ENCODE measurements at regions not wholly inside any gene's neighbourhood (a gene's known extent, or its start where the extent isn't known, plus 50 kb on each side); places are given as distances from the start of the nearest gene placed in this dataset.

DNA sequence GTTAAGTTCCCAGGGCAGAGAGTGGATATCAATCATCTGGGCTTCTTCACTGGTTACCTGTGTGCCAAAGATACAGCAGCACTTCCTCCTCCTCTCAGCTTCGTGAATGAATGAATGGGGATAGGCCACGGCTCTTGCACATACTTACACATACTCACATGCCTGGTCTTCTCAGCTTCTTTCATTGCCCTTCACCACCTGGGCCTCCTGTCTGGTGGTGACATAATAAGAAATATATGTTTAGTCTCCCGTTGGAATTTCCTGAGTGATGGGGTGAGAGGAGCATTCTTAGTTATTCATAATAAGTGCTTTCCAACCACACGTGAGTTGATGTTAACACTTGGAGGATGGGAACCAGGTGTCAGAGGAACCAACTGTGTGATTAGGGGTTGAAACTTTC, 268.1 kb upstream of the RMST start:
- TF ChIP-seq GATA2 (CRISPR knock-in tag; IDR thresholded peaks at IDR 0.05) = no peak
- TF ChIP-seq, protein P1, sequence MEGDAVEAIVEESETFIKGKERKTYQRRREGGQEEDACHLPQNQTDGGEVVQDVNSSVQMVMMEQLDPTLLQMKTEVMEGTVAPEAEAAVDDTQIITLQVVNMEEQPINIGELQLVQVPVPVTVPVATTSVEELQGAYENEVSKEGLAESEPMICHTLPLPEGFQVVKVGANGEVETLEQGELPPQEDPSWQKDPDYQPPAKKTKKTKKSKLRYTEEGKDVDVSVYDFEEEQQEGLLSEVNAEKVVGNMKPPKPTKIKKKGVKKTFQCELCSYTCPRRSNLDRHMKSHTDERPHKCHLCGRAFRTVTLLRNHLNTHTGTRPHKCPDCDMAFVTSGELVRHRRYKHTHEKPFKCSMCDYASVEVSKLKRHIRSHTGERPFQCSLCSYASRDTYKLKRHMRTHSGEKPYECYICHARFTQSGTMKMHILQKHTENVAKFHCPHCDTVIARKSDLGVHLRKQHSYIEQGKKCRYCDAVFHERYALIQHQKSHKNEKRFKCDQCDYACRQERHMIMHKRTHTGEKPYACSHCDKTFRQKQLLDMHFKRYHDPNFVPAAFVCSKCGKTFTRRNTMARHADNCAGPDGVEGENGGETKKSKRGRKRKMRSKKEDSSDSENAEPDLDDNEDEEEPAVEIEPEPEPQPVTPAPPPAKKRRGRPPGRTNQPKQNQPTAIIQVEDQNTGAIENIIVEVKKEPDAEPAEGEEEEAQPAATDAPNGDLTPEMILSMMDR (IDR thresholded peaks at IDR 0.05) = no peak
- TF ChIP-seq NFIC (IDR thresholded peaks at IDR 0.05; ENCODE audit: borderline replicate concordance) = no peak
- TF ChIP-seq, protein P2, sequence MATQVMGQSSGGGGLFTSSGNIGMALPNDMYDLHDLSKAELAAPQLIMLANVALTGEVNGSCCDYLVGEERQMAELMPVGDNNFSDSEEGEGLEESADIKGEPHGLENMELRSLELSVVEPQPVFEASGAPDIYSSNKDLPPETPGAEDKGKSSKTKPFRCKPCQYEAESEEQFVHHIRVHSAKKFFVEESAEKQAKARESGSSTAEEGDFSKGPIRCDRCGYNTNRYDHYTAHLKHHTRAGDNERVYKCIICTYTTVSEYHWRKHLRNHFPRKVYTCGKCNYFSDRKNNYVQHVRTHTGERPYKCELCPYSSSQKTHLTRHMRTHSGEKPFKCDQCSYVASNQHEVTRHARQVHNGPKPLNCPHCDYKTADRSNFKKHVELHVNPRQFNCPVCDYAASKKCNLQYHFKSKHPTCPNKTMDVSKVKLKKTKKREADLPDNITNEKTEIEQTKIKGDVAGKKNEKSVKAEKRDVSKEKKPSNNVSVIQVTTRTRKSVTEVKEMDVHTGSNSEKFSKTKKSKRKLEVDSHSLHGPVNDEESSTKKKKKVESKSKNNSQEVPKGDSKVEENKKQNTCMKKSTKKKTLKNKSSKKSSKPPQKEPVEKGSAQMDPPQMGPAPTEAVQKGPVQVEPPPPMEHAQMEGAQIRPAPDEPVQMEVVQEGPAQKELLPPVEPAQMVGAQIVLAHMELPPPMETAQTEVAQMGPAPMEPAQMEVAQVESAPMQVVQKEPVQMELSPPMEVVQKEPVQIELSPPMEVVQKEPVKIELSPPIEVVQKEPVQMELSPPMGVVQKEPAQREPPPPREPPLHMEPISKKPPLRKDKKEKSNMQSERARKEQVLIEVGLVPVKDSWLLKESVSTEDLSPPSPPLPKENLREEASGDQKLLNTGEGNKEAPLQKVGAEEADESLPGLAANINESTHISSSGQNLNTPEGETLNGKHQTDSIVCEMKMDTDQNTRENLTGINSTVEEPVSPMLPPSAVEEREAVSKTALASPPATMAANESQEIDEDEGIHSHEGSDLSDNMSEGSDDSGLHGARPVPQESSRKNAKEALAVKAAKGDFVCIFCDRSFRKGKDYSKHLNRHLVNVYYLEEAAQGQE (IDR thresholded peaks at IDR 0.05; ENCODE audit: low read depth, low read length) = no peak
- TF ChIP-seq TAF1 (IDR thresholded peaks at IDR 0.05; ENCODE audit: borderline replicate concordance, low read depth, low read length) = no peak
- TF ChIP-seq EZH2phosphoT487 (IDR thresholded peaks at IDR 0.05; ENCODE audit: borderline replicate concordance, low read depth) = no peak
- TF ChIP-seq POLR2AphosphoS5 (IDR thresholded peaks at IDR 0.05; ENCODE audit: low read depth, low read length) = no peak
- TF ChIP-seq, protein P3, sequence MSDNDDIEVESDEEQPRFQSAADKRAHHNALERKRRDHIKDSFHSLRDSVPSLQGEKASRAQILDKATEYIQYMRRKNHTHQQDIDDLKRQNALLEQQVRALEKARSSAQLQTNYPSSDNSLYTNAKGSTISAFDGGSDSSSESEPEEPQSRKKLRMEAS (IDR thresholded peaks at IDR 0.05; ENCODE audit: low read depth) = no peak
- TF ChIP-seq SMC3 (IDR thresholded peaks at IDR 0.05; ENCODE audit: low read depth, low read length) = no peak
- no peak for TF ChIP-seq RCOR1 (IDR thresholded peaks at IDR 0.05; ENCODE audit: low read length)
- no peak for TF ChIP-seq EP300 (IDR thresholded peaks at IDR 0.05; ENCODE audit: borderline replicate concordance in 1 of 2, low read depth in 1 of 2, low read length in 1 of 2)
- TF ChIP-seq SIN3A (IDR thresholded peaks at IDR 0.05; ENCODE audit: borderline replicate concordance, low read depth, low read length) = no peak
- no peak for TF ChIP-seq TEAD4 (IDR thresholded peaks at IDR 0.05; ENCODE audit: borderline replicate concordance, insufficient read depth)
- no peak for TF ChIP-seq RFX5 (IDR thresholded peaks at IDR 0.05; ENCODE audit: low read length)
